Suprapubic skin (tissue), 4 donors: ENCODE measurements at regions not wholly inside any gene's neighbourhood (a gene's known extent, or its start where the extent isn't known, plus 50 kb on each side); places are given as distances from the start of the nearest gene placed in this dataset.

Experiments used
- EP300 ChIP-seq: sonication (generic); formaldehyde crosslinking; IDR thresholded peaks from one replicate; pipeline ENCODE4 v1.6.1; 2017; ENCODE audit warnings: antibody characterized with exemption
- POLR2A ChIP-seq, 2 donors: fragments of 450-650 bp; IDR thresholded peaks; one replicate each; pipeline ENCODE4 v1.6.1; 2017; ENCODE audit warnings: antibody characterized with exemption in 2 of 2, mild to moderate bottlenecking in 2 of 2, moderate library complexity in 2 of 2
- POLR2AphosphoS5 ChIP-seq, 3 donors: sonication (generic); formaldehyde crosslinking; IDR thresholded peaks; one replicate each; pipeline ENCODE4 v1.6.1; 2017; ENCODE audit warnings: antibody characterized with exemption in 3 of 3
- TF ChIP-seq, protein P1 (sequence below), 2 donors: fragments of 200-600 bp in 1 of 2; fragments of 450-650 bp in 1 of 2; sonication (generic) in 1 of 2; IDR thresholded peaks; one replicate each; pipeline ENCODE4 v1.5.1; 2016 to 2019; ENCODE audit warnings: antibody characterized with exemption in 2 of 2, mild to moderate bottlenecking in 1 of 2, moderate library complexity in 1 of 2

DNA sequence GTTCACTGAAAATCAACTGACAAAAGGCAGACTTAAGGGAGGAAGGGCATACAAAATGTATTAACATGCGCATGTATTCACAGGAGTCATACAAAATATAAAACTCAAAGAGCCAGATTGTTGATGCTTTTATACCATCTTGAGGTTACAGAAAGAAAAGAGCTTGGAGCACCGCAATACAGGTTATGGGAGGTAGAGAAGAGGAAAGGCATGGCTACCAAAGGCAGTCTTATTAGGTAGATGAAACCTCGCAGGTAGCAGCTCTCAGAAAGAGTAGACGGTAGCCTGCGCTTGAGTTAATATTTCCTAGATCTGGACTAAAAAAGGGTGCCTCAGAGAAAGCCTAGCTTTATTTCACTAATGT is 69.0 kb upstream of the DHRS4 start:
- TF ChIP-seq POLR2A (IDR thresholded peaks at IDR 0.05) (no peak), POLR2AphosphoS5 (IDR thresholded peaks at IDR 0.05) (no peak), EP300 (no peak)
- TF ChIP-seq, protein P1, sequence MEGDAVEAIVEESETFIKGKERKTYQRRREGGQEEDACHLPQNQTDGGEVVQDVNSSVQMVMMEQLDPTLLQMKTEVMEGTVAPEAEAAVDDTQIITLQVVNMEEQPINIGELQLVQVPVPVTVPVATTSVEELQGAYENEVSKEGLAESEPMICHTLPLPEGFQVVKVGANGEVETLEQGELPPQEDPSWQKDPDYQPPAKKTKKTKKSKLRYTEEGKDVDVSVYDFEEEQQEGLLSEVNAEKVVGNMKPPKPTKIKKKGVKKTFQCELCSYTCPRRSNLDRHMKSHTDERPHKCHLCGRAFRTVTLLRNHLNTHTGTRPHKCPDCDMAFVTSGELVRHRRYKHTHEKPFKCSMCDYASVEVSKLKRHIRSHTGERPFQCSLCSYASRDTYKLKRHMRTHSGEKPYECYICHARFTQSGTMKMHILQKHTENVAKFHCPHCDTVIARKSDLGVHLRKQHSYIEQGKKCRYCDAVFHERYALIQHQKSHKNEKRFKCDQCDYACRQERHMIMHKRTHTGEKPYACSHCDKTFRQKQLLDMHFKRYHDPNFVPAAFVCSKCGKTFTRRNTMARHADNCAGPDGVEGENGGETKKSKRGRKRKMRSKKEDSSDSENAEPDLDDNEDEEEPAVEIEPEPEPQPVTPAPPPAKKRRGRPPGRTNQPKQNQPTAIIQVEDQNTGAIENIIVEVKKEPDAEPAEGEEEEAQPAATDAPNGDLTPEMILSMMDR (IDR thresholded peaks at IDR 0.05): no peak
